H1 (cell line): ENCODE measurements at regions not wholly inside any gene's neighbourhood (a gene's known extent, or its start where the extent isn't known, plus 50 kb on each side); places are given as distances from the start of the nearest gene placed in this dataset.

Experiments used
- BACH1 ChIP-seq: IDR thresholded peaks from 2 replicates; pipeline ENCODE4 v1.6.1; 2012; ENCODE audit warnings: low read length, improper control_type of control experiment
- CHD2 ChIP-seq: IDR thresholded peaks from 2 replicates; pipeline ENCODE4 v1.6.1; 2012; ENCODE audit warnings: low read length, improper control_type of control experiment
- EZH2 ChIP-seq: fragments of 200-600 bp; sonication (generic); IDR thresholded peaks from 2 replicates; pipeline ENCODE4 v1.7.1; 2012; ENCODE audit warnings: low read depth, mild to moderate bottlenecking, moderate library complexity, low read length, inconsistent platforms; ENCODE audit not compliant: severe bottlenecking
- FOSL1 ChIP-seq: IDR thresholded peaks from 2 replicates; pipeline ENCODE4 v1.6.1; 2011; ENCODE audit warnings: mild to moderate bottlenecking, low read depth, low read length, moderate library complexity; ENCODE audit not compliant: insufficient read depth
- HDAC6 ChIP-seq: IDR thresholded peaks from one replicate; pipeline ENCODE4 v1.7.1; 2012; ENCODE audit warnings: low read depth, mild to moderate bottlenecking, inconsistent platforms, low read length, moderate library complexity
- JUND ChIP-seq: IDR thresholded peaks from 2 replicates; pipeline ENCODE4 v1.6.1; 2011; ENCODE audit warnings: mild to moderate bottlenecking, improper control_type of control experiment, low read length
- POLR2AphosphoS5 ChIP-seq: IDR thresholded peaks from 2 replicates; pipeline ENCODE4 v1.6.1; 2011; ENCODE audit warnings: low read depth, low read length
- SIX5 ChIP-seq: IDR thresholded peaks from 2 replicates; pipeline ENCODE4 v1.6.1; 2011; ENCODE audit warnings: mild to moderate bottlenecking, low read depth, low read length
- SP1 ChIP-seq: IDR thresholded peaks from 2 replicates; pipeline ENCODE4 v1.6.1; 2011; ENCODE audit warnings: low read depth, low read length
- SP2 ChIP-seq: IDR thresholded peaks from 2 replicates; pipeline ENCODE4 v1.6.1; 2012; ENCODE audit warnings: mild to moderate bottlenecking, low read length, inconsistent platforms
- TF ChIP-seq, protein P1 (sequence below), 3 experiments: IDR thresholded peaks; 1 replicate in 2 of 3; 2 replicates in 1 of 3; pipeline versions ENCODE4 v1.5.1 to v1.6.1; 2011; ENCODE audit warnings: low read length in 3 of 3, mild to moderate bottlenecking in 3 of 3, inconsistent platforms in 2 of 3, low read depth in 1 of 3, moderate library complexity in 1 of 3; ENCODE audit not compliant: insufficient read depth in 1 of 3; ENCODE audit errors: control extremely low read depth in 1 of 3

DNA sequence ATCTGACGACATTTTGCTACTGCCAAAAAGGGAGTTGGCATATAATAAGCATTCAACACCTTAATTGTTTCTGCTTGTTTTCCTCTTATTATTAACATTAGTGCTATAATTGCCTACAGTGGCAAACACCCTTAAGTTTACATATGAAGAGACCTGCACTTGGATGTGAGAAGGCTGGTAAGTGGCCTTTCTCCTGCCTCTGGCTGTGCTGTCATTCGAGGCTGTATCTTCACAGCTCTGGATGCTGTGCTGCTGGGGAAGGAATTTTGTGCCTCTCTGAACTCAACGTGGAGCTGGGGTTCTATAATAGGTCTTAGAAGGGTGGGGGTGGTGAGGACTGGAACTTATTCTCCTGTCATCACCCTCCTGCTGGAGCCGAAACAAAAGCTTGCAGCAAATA, 385.9 kb downstream of the EMP1 start:
- TF ChIP-seq JUND (no peak), SIX5 (no peak), BACH1 (no peak), CHD2 (no peak), SP1 (no peak), HDAC6 (no peak), SP2 (no peak), POLR2AphosphoS5 (no peak), EZH2 (no peak), FOSL1 (no peak)
- TF ChIP-seq, protein P1, sequence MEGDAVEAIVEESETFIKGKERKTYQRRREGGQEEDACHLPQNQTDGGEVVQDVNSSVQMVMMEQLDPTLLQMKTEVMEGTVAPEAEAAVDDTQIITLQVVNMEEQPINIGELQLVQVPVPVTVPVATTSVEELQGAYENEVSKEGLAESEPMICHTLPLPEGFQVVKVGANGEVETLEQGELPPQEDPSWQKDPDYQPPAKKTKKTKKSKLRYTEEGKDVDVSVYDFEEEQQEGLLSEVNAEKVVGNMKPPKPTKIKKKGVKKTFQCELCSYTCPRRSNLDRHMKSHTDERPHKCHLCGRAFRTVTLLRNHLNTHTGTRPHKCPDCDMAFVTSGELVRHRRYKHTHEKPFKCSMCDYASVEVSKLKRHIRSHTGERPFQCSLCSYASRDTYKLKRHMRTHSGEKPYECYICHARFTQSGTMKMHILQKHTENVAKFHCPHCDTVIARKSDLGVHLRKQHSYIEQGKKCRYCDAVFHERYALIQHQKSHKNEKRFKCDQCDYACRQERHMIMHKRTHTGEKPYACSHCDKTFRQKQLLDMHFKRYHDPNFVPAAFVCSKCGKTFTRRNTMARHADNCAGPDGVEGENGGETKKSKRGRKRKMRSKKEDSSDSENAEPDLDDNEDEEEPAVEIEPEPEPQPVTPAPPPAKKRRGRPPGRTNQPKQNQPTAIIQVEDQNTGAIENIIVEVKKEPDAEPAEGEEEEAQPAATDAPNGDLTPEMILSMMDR (IDR thresholded peaks at IDR 0.05; ENCODE audit: control extremely low read depth in 1 of 3, insufficient read depth in 1 of 3, low read depth in 1 of 3, low read length in 3 of 3) = no peak
